GM12873 (cell line): ENCODE measurements at regions not wholly inside any gene's neighbourhood (a gene's known extent, or its start where the extent isn't known, plus 50 kb on each side); places are given as distances from the start of the nearest gene placed in this dataset.

Experiments used
- CTCF ChIP-seq: IDR thresholded peaks from 2 replicates; pipeline ENCODE4 v1.5.1; 2012; ENCODE audit warnings: low read depth, mild to moderate bottlenecking, moderate library complexity, low read length, control low read depth; ENCODE audit not compliant: insufficient read depth; ENCODE audit errors: missing control alignments

GRCh38 chr7:148540041-148540738, 50.4 kb upstream of the C7orf33 start:
- no peak for TF ChIP-seq CTCF
